NT2/D1 (cell line): ENCODE measurements at regions not wholly inside any gene's neighbourhood (a gene's known extent, or its start where the extent isn't known, plus 50 kb on each side); places are given as distances from the start of the nearest gene placed in this dataset.

Experiments
- DNase-seq: peaks from one replicate; pipeline ENCODE4 v3.0.0-alpha.2; 2011; ENCODE audit warnings: low read depth, low spot score
- H3K27me3 ChIP-seq: 2 replicates; pipeline ENCODE4 v1.6.0; 2011; ENCODE audit warnings: mild to moderate bottlenecking; ENCODE audit not compliant: insufficient read length, insufficient read depth
- H3K36me3 ChIP-seq: 2 replicates; pipeline ENCODE4 v1.6.1; 2011; ENCODE audit warnings: mild to moderate bottlenecking, low read length, mixed read lengths; ENCODE audit not compliant: insufficient read depth, insufficient read length
- H3K4me1 ChIP-seq: 2 replicates; pipeline ENCODE4 v1.5.1; 2011; ENCODE audit not compliant: insufficient read depth, insufficient read length
- H3K4me3 ChIP-seq: 2 replicates; pipeline ENCODE4 v1.5.1; 2011; ENCODE audit warnings: low read depth; ENCODE audit not compliant: insufficient read length
- H3K9ac ChIP-seq: 2 replicates; pipeline ENCODE4 v1.6.0; 2011; ENCODE audit warnings: low read depth; ENCODE audit not compliant: insufficient read length
- H3K9me3 ChIP-seq: 2 replicates; pipeline ENCODE4 v1.5.1; 2011; ENCODE audit warnings: mild to moderate bottlenecking, low read length; ENCODE audit not compliant: insufficient read depth
- SUZ12 ChIP-seq: IDR thresholded peaks from 2 replicates; pipeline ENCODE4 v1.6.1; 2011; ENCODE audit not compliant: insufficient read length, insufficient read depth; ENCODE audit errors: extremely low read depth
- YY1 ChIP-seq: IDR thresholded peaks from 2 replicates; pipeline ENCODE4 v1.6.1; 2011; ENCODE audit not compliant: insufficient read length, insufficient read depth
- ZNF274 ChIP-seq: IDR thresholded peaks from 2 replicates; pipeline ENCODE4 v1.6.1; 2011; ENCODE audit warnings: mild to moderate bottlenecking, low read depth, low read length

- DNase-seq: no peak
- no peak for TF ChIP-seq SUZ12
- no peak for TF ChIP-seq YY1
- no peak for TF ChIP-seq ZNF274
- Histone ChIP-seq H3K9me3 (no peaks in the 10 kb centered on the region), H3K4me3 (no peak overlapping the region), H3K27me3 (no peaks in the 10 kb centered on the region), H3K9ac (no peak overlapping the region), H3K36me3 (no peaks in the 10 kb centered on the region), H3K4me1 (no peaks in the 10 kb centered on the region)
Observed at GRCh38 chr7:15985587-15986384, 299.3 kb upstream of the MEOX2 start.

DNA sequence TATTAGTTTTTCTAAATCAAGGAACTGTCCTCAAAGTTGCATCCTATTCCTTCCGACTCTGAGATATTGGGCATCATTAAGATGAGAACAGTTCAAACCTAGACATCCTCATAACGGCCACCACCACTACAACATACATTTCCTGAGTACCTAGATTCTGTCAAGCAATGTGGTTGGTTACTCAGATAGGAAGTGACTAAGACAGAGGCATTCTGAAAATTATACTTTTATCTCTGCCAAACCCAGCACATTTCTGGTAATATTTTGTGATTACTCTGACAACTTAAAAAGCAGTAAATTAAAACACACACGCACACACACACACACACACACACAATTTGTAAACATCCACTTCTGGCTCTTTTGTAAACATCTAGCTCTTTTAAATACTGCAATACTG lies 291.2 kb upstream of the MEOX2 start:
- TF ChIP-seq SUZ12: no peak
- no peak for TF ChIP-seq ZNF274
- TF ChIP-seq YY1: no peak
- H3K9me3 ChIP-seq: no peaks in the 10 kb centered on the region
- no peaks in the 10 kb centered on the region for H3K27me3 ChIP-seq
- DNase-seq: no peak
- H3K9ac ChIP-seq: no peak overlapping the region
- H3K4me1 ChIP-seq: no peaks in the 10 kb centered on the region
- H3K4me3 ChIP-seq: no peak overlapping the region
- no peaks in the 10 kb centered on the region for H3K36me3 ChIP-seq

GRCh38 chr7:15972862-15973275 lies 286.4 kb upstream of the MEOX2 start:
- Histone ChIP-seq H3K36me3 (no peaks in the 10 kb centered on the region), H3K4me3 (no peak overlapping the region), H3K27me3 (no peaks in the 10 kb centered on the region), H3K9ac (no peak overlapping the region), H3K4me1 (no peaks in the 10 kb centered on the region), H3K9me3 (no peaks in the 10 kb centered on the region)
- DNase-seq: no peak
- no peak for TF ChIP-seq YY1
- TF ChIP-seq SUZ12: no peak
- no peak for TF ChIP-seq ZNF274

- no peak overlapping the region for H3K4me3 ChIP-seq
- H3K36me3 ChIP-seq: no peaks in the 10 kb centered on the region
- no peaks in the 10 kb centered on the region for H3K27me3 ChIP-seq
- H3K9ac ChIP-seq: no peak overlapping the region
- DNase-seq: no peak
- TF ChIP-seq SUZ12: no peak
- TF ChIP-seq YY1: no peak
- no peak for TF ChIP-seq ZNF274
- no peaks in the 10 kb centered on the region for H3K4me1 ChIP-seq
- H3K9me3 ChIP-seq: no peaks in the 10 kb centered on the region
Observed at GRCh38 chr7:15967551-15967950, 281.1 kb upstream of the MEOX2 start.

- no peak overlapping the region for H3K4me3 ChIP-seq
- TF ChIP-seq YY1: no peak
- no peak for TF ChIP-seq ZNF274
- no peak for TF ChIP-seq SUZ12
- no peaks in the 10 kb centered on the region for H3K9me3 ChIP-seq
- no peaks in the 10 kb centered on the region for H3K27me3 ChIP-seq
- H3K4me1 ChIP-seq: no peaks in the 10 kb centered on the region
- no peaks in the 10 kb centered on the region for H3K36me3 ChIP-seq
- no peak overlapping the region for H3K9ac ChIP-seq
- no peak for DNase-seq
Observed at GRCh38 chr7:15967121-15967520, 280.6 kb upstream of the MEOX2 start.

GRCh38 chr7:15963206-15963605 lies 276.7 kb upstream of the MEOX2 start:
- Histone ChIP-seq H3K4me3 (no peak overlapping the region), H3K9me3 (no peaks in the 10 kb centered on the region), H3K36me3 (no peaks in the 10 kb centered on the region), H3K27me3 (no peaks in the 10 kb centered on the region), H3K9ac (no peak overlapping the region), H3K4me1 (no peaks in the 10 kb centered on the region)
- DNase-seq: no peak
- TF ChIP-seq ZNF274: no peak
- TF ChIP-seq SUZ12: no peak
- no peak for TF ChIP-seq YY1

GRCh38 chr7:15954671-15955354 lies 268.3 kb upstream of the MEOX2 start:
- no peak overlapping the region for H3K4me3 ChIP-seq
- H3K9me3 ChIP-seq: no peaks in the 10 kb centered on the region
- H3K36me3 ChIP-seq: no peaks in the 10 kb centered on the region
- H3K4me1 ChIP-seq: no peaks in the 10 kb centered on the region
- H3K9ac ChIP-seq: no peak overlapping the region
- no peak for TF ChIP-seq ZNF274
- TF ChIP-seq YY1: no peak
- no peak for TF ChIP-seq SUZ12
- H3K27me3 ChIP-seq: no peaks in the 10 kb centered on the region
- no peak for DNase-seq
